ENCODE measurements at regions not wholly inside any gene's neighbourhood (a gene's known extent, or its start where the extent isn't known, plus 50 kb on each side); places are given as distances from the start of the nearest gene placed in this dataset.

DNA sequence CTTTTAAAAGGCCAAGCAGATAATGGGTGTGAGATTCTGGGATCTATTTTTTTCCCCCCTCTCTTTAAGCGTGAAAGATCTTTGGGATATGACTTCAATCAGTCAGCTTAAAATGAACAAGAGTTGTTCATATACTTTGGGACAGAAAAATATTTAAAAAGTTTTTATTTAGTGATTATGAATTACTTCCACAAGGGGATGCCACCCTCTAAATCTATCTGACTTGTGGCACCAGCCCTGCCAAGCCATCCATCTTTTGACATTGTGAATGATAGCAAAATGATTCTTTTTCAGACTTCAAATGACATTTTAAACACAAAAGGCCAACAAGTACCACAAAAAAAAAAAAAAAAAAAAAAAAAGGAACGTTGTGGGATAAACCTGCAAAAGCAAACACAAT lies 111.0 kb upstream of the HMHB1 start:
- DNase-seq = no peak
- WGBS, 2 donors = 56 to 73% methylated on average over 2 of the region's 2 CpGs
- ATAC-seq (ENCODE audit: low FRiP score) = no peak

DNA sequence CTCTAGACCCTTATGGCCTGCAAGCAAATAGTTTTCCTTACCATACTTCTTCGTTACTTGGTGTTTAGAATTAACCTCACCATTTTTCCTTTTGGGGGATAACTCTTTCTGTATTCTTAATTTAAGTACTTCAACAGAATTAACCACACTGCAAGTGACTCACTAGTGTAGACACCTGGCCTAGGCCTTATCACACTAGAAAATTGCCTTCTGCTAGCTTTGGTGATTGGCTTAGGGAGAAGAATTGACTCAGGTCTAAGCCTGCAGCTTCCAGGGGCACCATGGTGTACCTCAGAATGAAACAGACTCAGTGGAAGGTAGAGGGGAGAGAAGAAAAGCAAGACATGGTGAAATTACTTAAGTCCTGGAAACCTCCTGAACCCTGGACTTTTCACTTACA lies 112.8 kb upstream of the HMHB1 start:
- WGBS, 2 donors = 97 to 100% methylated on average over 1 of the region's 1 CpG
- DNase-seq = no peak
- ATAC-seq (ENCODE audit: low FRiP score) = no peak

More for the DNA sequence above, 111.0 kb upstream of the HMHB1 start:
- H3K27me3 ChIP-seq (ENCODE audit: control insufficient read depth in 1 of 2, insufficient read depth in 2 of 2, low read length in 1 of 2) = no peaks in the 10 kb centered on the region
- H3K36me3 ChIP-seq (ENCODE audit: control insufficient read depth in 1 of 2, insufficient read depth in 2 of 2, low read length in 1 of 2) = no peaks in the 10 kb centered on the region
- H3K4me1 ChIP-seq (ENCODE audit: control insufficient read depth in 1 of 2, insufficient read depth in 2 of 2, low read length in 2 of 2) = no peaks in the 10 kb centered on the region
- intact Hi-C loops (cut with DNase I) = no loop called here
- H3K4me3 ChIP-seq (ENCODE audit: low read length in 2 of 2) = no peak overlapping the region
- no peaks in the 10 kb centered on the region for H3K9me3 ChIP-seq (ENCODE audit: control insufficient read depth, low read length)
- no peak overlapping the region for H3K27ac ChIP-seq (ENCODE audit: low read depth in 1 of 2, low read length in 2 of 2)

DNA sequence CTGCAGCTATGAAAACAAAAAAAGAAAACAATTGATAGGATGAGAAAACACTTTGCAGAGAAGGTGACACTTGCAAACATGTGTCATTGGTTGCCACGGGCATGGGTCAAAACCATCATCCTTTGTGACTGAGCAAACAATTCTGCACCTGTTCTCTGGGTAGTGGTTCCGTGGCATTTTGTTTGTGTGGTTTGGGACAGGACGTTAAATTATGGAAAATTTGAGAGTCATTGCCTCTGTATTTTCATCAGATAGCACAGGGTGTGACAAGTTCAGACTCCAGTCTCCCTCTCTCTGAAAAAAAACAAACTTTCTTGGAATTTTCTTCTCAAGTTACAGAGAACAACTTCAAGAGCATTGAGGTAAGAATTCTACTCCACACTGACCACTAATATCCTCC lies 113.4 kb upstream of the HMHB1 start:
- no peak overlapping the region for H3K4me3 ChIP-seq (ENCODE audit: low read length in 2 of 2)
- no peaks in the 10 kb centered on the region for H3K27me3 ChIP-seq (ENCODE audit: control insufficient read depth in 1 of 2, insufficient read depth in 2 of 2, low read length in 1 of 2)
- intact Hi-C loops (cut with DNase I) = no loop called here
- no peaks in the 10 kb centered on the region for H3K9me3 ChIP-seq (ENCODE audit: control insufficient read depth, low read length)
- WGBS, 2 donors = 67 to 76% methylated on average over 3 of the region's 3 CpGs
- H3K27ac ChIP-seq (ENCODE audit: low read depth in 1 of 2, low read length in 2 of 2) = no peak overlapping the region
- H3K4me1 ChIP-seq (ENCODE audit: control insufficient read depth in 1 of 2, insufficient read depth in 2 of 2, low read length in 2 of 2) = no peaks in the 10 kb centered on the region
- no peaks in the 10 kb centered on the region for H3K36me3 ChIP-seq (ENCODE audit: control insufficient read depth in 1 of 2, insufficient read depth in 2 of 2, low read length in 1 of 2)
- no peak for ATAC-seq (ENCODE audit: low FRiP score)
- no peak for DNase-seq

More for the DNA sequence above, 112.8 kb upstream of the HMHB1 start:
- Histone ChIP-seq H3K4me1 (ENCODE audit: control insufficient read depth in 1 of 2, insufficient read depth in 2 of 2, low read length in 2 of 2) (no peaks in the 10 kb centered on the region), H3K36me3 (ENCODE audit: control insufficient read depth in 1 of 2, insufficient read depth in 2 of 2, low read length in 1 of 2) (no peaks in the 10 kb centered on the region), H3K9me3 (ENCODE audit: control insufficient read depth, low read length) (no peaks in the 10 kb centered on the region), H3K27me3 (ENCODE audit: control insufficient read depth in 1 of 2, insufficient read depth in 2 of 2, low read length in 1 of 2) (no peaks in the 10 kb centered on the region), H3K4me3 (ENCODE audit: low read length in 2 of 2) (no peak overlapping the region), H3K27ac (ENCODE audit: low read depth in 1 of 2, low read length in 2 of 2) (no peak overlapping the region)
- intact Hi-C loops (cut with DNase I) = no loop called here

DNA sequence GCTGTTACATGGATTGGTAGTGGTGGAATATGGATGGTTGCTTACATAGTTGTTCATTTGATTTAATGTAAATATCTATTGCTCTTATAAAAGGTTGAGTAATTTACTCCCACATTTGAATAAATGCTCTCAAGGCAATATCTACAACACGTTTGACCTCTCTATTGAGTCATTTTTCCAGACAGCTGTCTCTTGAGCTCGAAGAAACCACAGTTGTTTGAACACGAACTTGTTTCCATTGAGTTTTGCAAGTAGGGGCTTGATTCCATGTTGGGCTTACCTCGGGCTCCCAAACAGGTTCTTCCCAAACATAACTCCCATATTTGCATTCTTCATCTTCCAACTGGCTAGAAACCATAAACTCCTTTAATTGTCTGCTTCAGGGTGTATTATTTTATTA lies 115.0 kb upstream of the HMHB1 start:
- Histone ChIP-seq H3K36me3 (ENCODE audit: control insufficient read depth in 1 of 2, insufficient read depth in 2 of 2, low read length in 1 of 2) (no peaks in the 10 kb centered on the region), H3K4me1 (ENCODE audit: control insufficient read depth in 1 of 2, insufficient read depth in 2 of 2, low read length in 2 of 2) (no peaks in the 10 kb centered on the region), H3K9me3 (ENCODE audit: control insufficient read depth, low read length) (no peaks in the 10 kb centered on the region), H3K27ac (ENCODE audit: low read depth in 1 of 2, low read length in 2 of 2) (no peak overlapping the region), H3K27me3 (ENCODE audit: control insufficient read depth in 1 of 2, insufficient read depth in 2 of 2, low read length in 1 of 2) (no peaks in the 10 kb centered on the region), H3K4me3 (ENCODE audit: low read length in 2 of 2) (no peak overlapping the region)
- no peak for ATAC-seq (ENCODE audit: low FRiP score)
- 90 to 92% methylated on average over 4 of the region's 4 CpGs for WGBS, 2 donors
- intact Hi-C loops (cut with DNase I) = no loop called here
- no peak for DNase-seq

DNA sequence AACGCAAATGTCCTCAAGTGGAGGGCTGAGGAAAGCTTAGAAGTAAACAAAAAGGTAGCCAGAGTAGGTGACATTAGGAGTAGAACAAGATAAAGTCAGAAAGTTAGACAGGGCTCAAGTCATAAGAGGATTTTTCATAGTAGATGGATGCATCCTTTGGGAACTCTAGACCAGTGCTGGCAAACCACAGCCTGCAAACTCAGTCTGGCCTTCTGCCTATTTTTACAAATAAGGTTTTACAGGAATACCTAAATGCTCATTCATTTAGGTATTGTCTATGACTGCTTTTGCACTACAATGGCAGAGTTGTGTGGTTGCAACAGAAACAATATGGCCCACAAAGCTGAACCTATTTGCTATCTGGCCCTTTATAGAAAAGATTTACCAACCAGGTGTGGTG lies 116.0 kb upstream of the HMHB1 start:
- intact Hi-C loops (cut with DNase I) = no loop called here
- no peaks in the 10 kb centered on the region for H3K36me3 ChIP-seq (ENCODE audit: control insufficient read depth in 1 of 2, insufficient read depth in 2 of 2, low read length in 1 of 2)
- no peaks in the 10 kb centered on the region for H3K27me3 ChIP-seq (ENCODE audit: control insufficient read depth in 1 of 2, insufficient read depth in 2 of 2, low read length in 1 of 2)
- DNase-seq (no peak), ATAC-seq (ENCODE audit: low FRiP score) (no peak)
- H3K9me3 ChIP-seq (ENCODE audit: control insufficient read depth, low read length) = no peaks in the 10 kb centered on the region
- 29 to 38% methylated on average over 1 of the region's 1 CpG for WGBS, 2 donors
- no peaks in the 10 kb centered on the region for H3K4me1 ChIP-seq (ENCODE audit: control insufficient read depth in 1 of 2, insufficient read depth in 2 of 2, low read length in 2 of 2)
- H3K27ac ChIP-seq (ENCODE audit: low read depth in 1 of 2, low read length in 2 of 2) = no peak overlapping the region
- H3K4me3 ChIP-seq (ENCODE audit: low read length in 2 of 2) = no peak overlapping the region

DNA sequence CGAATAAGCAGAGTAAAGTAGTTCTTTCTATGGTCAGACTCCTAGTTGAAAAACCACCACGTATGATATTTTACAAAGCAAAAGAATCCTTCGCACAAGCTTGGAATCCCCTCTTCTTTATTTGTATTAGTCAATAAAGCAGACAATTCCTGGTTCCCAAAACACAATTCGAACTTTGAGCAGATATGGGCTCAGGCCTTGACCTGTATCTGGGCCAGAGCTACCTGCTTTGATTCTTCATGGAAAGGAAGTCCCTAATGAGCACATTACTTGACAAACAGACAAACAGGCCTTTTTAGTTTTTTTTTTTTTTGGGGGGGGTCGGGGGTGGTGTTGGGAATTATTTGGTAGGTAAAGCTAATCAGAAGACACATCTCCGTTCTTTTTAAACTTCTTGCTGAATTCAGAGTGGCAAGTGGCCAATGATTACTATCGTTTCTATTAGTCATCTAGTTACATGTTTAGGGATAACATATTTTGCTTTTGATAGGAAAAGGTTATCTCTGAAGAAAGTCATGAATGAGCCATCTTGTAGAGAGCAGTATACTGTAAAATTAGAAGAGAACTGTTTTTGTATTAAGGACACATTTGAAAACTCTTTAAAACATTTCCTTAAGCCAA lies 116.6 kb upstream of the HMHB1 start:
- intact Hi-C loops (cut with DNase I) = no loop called here
- no peaks in the 10 kb centered on the region for H3K36me3 ChIP-seq (ENCODE audit: control insufficient read depth in 1 of 2, insufficient read depth in 2 of 2, low read length in 1 of 2)
- H3K4me1 ChIP-seq (ENCODE audit: control insufficient read depth in 1 of 2, insufficient read depth in 2 of 2, low read length in 2 of 2) = no peaks in the 10 kb centered on the region
- WGBS, 2 donors = 61 to 67% methylated on average over 7 of the region's 7 CpGs
- H3K27ac ChIP-seq (ENCODE audit: low read depth in 1 of 2, low read length in 2 of 2) = no peak overlapping the region
- no peak for DNase-seq
- H3K4me3 ChIP-seq (ENCODE audit: low read length in 2 of 2) = no peak overlapping the region
- ATAC-seq (ENCODE audit: low FRiP score) = no peak
- H3K27me3 ChIP-seq (ENCODE audit: control insufficient read depth in 1 of 2, insufficient read depth in 2 of 2, low read length in 1 of 2) = no peaks in the 10 kb centered on the region
- H3K9me3 ChIP-seq (ENCODE audit: control insufficient read depth, low read length) = peaks cover 2% of the 10 kb centered on the region

DNA sequence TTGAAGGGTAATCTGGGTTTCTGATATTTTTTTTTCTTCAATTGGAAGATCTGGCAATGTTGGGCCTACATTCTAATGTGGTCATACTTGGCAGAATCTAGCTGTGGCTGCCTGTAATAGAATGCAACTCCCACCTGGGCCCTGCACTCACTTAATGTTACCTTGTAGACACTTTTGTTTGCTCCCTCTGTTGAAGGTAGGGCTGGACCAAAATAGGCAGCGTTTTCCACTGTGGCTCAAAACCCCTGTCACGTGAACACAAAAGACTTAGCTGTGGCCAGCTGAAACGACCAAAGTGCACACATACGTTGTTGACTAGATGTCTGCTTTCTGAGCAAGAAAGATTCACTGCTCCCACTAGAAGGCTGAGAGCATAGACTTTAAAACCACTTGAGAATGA lies 117.6 kb upstream of the HMHB1 start:
- Histone ChIP-seq H3K9me3 (ENCODE audit: control insufficient read depth, low read length) (peaks cover 2% of the 10 kb centered on the region), H3K27ac (ENCODE audit: low read depth in 1 of 2, low read length in 2 of 2) (no peak overlapping the region), H3K4me1 (ENCODE audit: control insufficient read depth in 1 of 2, insufficient read depth in 2 of 2, low read length in 2 of 2) (no peaks in the 10 kb centered on the region), H3K36me3 (ENCODE audit: control insufficient read depth in 1 of 2, insufficient read depth in 2 of 2, low read length in 1 of 2) (no peaks in the 10 kb centered on the region), H3K27me3 (ENCODE audit: control insufficient read depth in 1 of 2, insufficient read depth in 2 of 2, low read length in 1 of 2) (no peaks in the 10 kb centered on the region), H3K4me3 (ENCODE audit: low read length in 2 of 2) (no peak overlapping the region)
- no peak for ATAC-seq (ENCODE audit: low FRiP score)
- DNase-seq = no peak
- 58 to 67% methylated on average over 4 of the region's 4 CpGs for WGBS, 2 donors
- intact Hi-C loops (cut with DNase I) = no loop called here

DNA sequence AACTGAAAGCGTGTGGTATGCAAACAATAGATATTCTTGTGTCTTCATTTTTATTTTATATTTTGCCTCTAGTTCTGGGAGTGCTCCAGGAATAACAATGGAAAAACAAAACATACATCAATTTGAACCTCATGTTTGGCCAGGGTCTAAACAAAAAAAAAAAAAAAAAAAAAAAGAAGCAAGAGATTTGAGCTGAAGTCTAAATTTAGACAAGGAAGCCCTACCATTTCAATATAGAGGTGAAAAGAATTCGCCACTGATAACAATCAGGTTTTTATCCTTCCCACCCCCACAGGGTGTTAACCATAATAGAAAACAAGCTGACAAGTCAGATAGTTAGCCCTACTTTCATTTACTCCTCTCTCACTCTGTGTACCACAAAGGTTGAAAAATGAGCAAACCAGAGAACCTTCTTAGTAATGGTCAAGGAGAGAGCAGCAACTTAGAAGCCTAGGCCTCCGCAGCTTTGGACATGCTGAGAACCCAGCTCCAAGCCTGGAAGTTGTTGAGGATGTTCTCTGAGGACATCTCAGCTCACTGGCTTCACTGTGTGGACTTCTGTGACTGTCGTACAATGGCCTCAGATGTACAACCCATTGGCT lies 118.2 kb upstream of the HMHB1 start:
- H3K4me1 ChIP-seq (ENCODE audit: control insufficient read depth in 1 of 2, insufficient read depth in 2 of 2, low read length in 2 of 2) = no peaks in the 10 kb centered on the region
- no peak overlapping the region for H3K4me3 ChIP-seq (ENCODE audit: low read length in 2 of 2)
- H3K27me3 ChIP-seq (ENCODE audit: control insufficient read depth in 1 of 2, insufficient read depth in 2 of 2, low read length in 1 of 2) = no peaks in the 10 kb centered on the region
- H3K27ac ChIP-seq (ENCODE audit: low read depth in 1 of 2, low read length in 2 of 2) = no peak overlapping the region
- intact Hi-C loops (cut with DNase I) = no loop called here
- DNase-seq = no peak
- H3K36me3 ChIP-seq (ENCODE audit: control insufficient read depth in 1 of 2, insufficient read depth in 2 of 2, low read length in 1 of 2) = no peaks in the 10 kb centered on the region
- no peak for ATAC-seq (ENCODE audit: low FRiP score)
- WGBS, 2 donors = 61 to 65% methylated on average over 4 of the region's 4 CpGs
- H3K9me3 ChIP-seq (ENCODE audit: control insufficient read depth, low read length) = peaks cover 2% of the 10 kb centered on the region

DNA sequence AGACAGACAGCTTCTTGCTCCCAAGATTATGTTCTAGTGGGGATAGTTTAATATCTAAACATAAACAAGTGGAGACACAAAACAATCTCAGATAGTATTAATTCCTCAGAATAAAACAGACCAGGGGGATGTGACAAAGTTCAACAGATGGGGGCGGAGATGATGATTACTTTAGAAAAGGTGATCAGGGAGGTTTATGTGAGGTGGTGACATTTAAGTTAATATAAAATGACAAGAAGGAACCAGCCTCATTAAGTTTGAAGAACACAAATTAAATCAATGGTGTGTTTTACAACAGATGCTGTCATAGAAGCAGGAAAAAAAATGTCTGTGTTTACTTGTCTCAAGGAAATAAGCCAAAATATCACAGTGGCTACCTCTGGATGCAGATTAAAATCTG lies 119.6 kb upstream of the HMHB1 start:
- H3K4me1 ChIP-seq (ENCODE audit: control insufficient read depth in 1 of 2, insufficient read depth in 2 of 2, low read length in 2 of 2) = no peaks in the 10 kb centered on the region
- no peak overlapping the region for H3K4me3 ChIP-seq (ENCODE audit: low read length in 2 of 2)
- ATAC-seq (ENCODE audit: low FRiP score) (no peak), DNase-seq (no peak)
- intact Hi-C loops (cut with DNase I) = no loop called here
- H3K36me3 ChIP-seq (ENCODE audit: control insufficient read depth in 1 of 2, insufficient read depth in 2 of 2, low read length in 1 of 2) = no peaks in the 10 kb centered on the region
- H3K27me3 ChIP-seq (ENCODE audit: control insufficient read depth in 1 of 2, insufficient read depth in 2 of 2, low read length in 1 of 2) = no peaks in the 10 kb centered on the region
- H3K27ac ChIP-seq (ENCODE audit: low read depth in 1 of 2, low read length in 2 of 2) = no peak overlapping the region
- peaks cover 2% of the 10 kb centered on the region for H3K9me3 ChIP-seq (ENCODE audit: control insufficient read depth, low read length)
- 94 to 97% methylated on average over 1 of the region's 1 CpG for WGBS, 2 donors

Data from aorta (tissue), 5 donors.